Putamen (tissue), 1 donor: ENCODE measurements at regions not wholly inside any gene's neighbourhood (a gene's known extent, or its start where the extent isn't known, plus 50 kb on each side); places are given as distances from the start of the nearest gene placed in this dataset.
"Not testable (repeated sequence)": the region's sequence is repeated elsewhere in the genome, so short reads cannot be mapped to it uniquely, and the experiment has no call there.

ENCODE experiments used
- DNase-seq: peaks from one replicate; pipeline ENCODE4 v3.0.0-alpha.2; 2016; ENCODE audit warnings: low spot score

GRCh38 chr2:35125278-35125677, 1230.3 kb upstream of the CRIM1 start:
- no peak for DNase-seq

GRCh38 chr2:35116151-35116550, 1239.4 kb upstream of the CRIM1 start:
- DNase-seq = no peak

GRCh38 chr2:35114765-35115164, 1240.8 kb upstream of the CRIM1 start:
- no peak for DNase-seq

- DNase-seq = not testable (repeated sequence)
Measured at GRCh38 chr2:35112367-35112766, 1243.2 kb upstream of the CRIM1 start.

GRCh38 chr2:35104309-35104708, 1251.3 kb upstream of the CRIM1 start:
- no peak for DNase-seq

GRCh38 chr2:35099342-35099741, 1256.2 kb upstream of the CRIM1 start:
- no peak for DNase-seq

GRCh38 chr2:35082072-35082471, 1273.5 kb upstream of the CRIM1 start:
- DNase-seq = no peak

GRCh38 chr2:35081622-35082015, 1274.0 kb upstream of the CRIM1 start:
- DNase-seq = no peak

- DNase-seq = no peak
Measured at GRCh38 chr2:35081001-35081621, 1274.5 kb upstream of the CRIM1 start.

GRCh38 chr2:35080231-35080910, 1275.2 kb upstream of the CRIM1 start:
- no peak for DNase-seq

- DNase-seq = no peak
Measured at GRCh38 chr2:35067420-35067819, 1288.2 kb upstream of the CRIM1 start.

- no peak for DNase-seq
Measured at GRCh38 chr2:35063836-35064235, 1291.7 kb upstream of the CRIM1 start.

GRCh38 chr2:35035883-35036282, 1319.7 kb upstream of the CRIM1 start:
- no peak for DNase-seq

- no peak for DNase-seq
Measured at GRCh38 chr2:35033748-35034147, 1321.8 kb upstream of the CRIM1 start.

- DNase-seq = no peak
Measured at GRCh38 chr2:35023545-35023944, 1332.0 kb upstream of the CRIM1 start.

GRCh38 chr2:35000453-35000852, 1355.1 kb upstream of the CRIM1 start:
- DNase-seq = no peak

- no peak for DNase-seq
Measured at GRCh38 chr2:34998741-34999140, 1356.8 kb upstream of the CRIM1 start.

GRCh38 chr2:34997779-34998178, 1357.8 kb upstream of the CRIM1 start:
- no peak for DNase-seq

- DNase-seq = no peak
Measured at GRCh38 chr2:34995196-34995595, 1360.4 kb upstream of the CRIM1 start.

GRCh38 chr2:34991508-34992274, 1363.9 kb upstream of the CRIM1 start:
- DNase-seq = no peak

- DNase-seq = no peak
Measured at GRCh38 chr2:34985474-34985873, 1370.1 kb upstream of the CRIM1 start.

GRCh38 chr2:34980689-34981088, 1374.9 kb upstream of the CRIM1 start:
- DNase-seq = no peak

- DNase-seq = no peak
Measured at GRCh38 chr2:34979148-34979547, 1376.4 kb upstream of the CRIM1 start.
